NOMO-1 treated with dmso at 0.1 percent for 144 hours (cell line): ENCODE measurements at regions not wholly inside any gene's neighbourhood (a gene's known extent, or its start where the extent isn't known, plus 50 kb on each side); places are given as distances from the start of the nearest gene placed in this dataset.
"Not testable (repeated sequence)": the region's sequence is repeated elsewhere in the genome, so short reads cannot be mapped to it uniquely, and the experiment has no call there.

Experiments used
- DNase-seq: peaks from one replicate; lab custom pipeline; 2025; ENCODE audit not compliant: unreplicated experiment; lab: John Stamatoyannopoulos, UW

DNA sequence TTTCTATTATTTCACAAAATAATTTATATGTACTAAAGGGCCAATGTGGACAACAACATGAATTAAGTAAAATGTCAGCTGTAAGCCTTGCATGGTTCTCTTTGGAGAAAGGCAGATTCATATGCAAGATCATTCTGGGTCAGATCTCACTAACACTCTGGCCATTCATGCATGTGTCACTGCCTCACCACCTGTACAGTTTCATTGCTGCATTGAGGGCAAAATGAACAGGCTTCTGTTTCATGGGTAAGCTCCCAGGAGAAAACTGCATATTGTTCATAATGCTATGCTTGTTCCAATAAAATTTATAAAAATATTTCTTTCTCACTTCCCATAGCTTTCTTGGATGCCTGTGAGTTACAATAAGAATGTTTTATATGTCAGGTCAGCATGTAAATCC, 275.2 kb downstream of the ZNF248 start:
- no peak for DNase-seq

DNA sequence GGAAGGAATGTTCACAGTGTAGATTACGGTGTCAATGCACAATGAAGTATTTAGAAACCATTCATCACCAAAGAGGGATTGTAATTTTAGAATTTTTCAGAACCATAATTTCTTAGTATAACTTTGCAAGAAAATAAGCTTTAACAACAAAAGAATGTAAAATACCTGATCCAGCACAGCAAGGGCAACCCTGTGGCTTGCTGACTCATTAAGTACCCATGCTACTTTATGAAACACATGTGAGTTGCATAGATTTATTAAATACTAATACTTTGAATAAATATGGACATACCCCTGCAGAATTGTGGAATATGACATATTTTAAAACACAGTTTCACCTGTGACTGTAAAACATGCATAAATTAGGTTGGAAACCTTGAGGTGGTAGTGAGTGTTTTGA, 281.3 kb downstream of the ZNF248 start:
- no peak for DNase-seq

DNA sequence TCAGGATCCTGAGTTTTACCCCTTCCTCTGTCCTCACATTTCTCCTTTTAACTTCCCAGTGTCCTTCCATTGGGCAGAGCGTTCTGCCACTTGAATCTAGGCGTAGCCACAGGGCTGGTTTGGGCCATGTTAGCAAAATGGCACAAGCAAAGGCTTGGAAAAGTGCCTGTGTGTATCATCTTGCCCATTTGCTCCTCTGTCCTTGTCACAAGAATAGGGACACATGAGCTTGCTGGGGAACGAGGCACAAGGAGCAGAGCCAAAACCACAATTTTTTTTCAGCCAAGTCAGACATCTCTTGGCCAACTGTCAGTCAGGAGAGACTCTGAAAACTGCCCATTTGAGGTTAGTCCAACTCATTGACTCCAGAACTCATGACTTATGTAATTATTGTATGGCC, 285.2 kb downstream of the ZNF248 start:
- DNase-seq, result no peak

DNA sequence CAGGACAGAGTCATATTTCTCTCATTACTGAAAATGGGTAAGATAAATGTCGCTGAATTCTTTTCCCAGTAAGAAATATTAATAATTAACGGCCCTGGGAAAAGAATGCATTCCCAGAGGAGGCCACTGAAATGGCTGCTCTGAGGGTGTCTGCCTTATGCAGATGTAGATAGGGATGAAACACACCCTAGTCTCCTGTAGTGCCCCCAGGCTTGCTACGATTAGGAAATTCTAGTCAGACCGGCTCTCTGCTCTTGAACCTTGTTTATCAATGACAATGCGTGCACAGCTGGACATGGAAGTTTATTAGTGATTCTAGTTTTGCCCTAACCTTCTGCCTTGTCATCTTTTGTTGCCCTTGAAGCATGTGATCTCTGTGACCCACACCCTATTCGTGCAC, 291.1 kb downstream of the ZNF248 start:
- no peak for DNase-seq

DNA sequence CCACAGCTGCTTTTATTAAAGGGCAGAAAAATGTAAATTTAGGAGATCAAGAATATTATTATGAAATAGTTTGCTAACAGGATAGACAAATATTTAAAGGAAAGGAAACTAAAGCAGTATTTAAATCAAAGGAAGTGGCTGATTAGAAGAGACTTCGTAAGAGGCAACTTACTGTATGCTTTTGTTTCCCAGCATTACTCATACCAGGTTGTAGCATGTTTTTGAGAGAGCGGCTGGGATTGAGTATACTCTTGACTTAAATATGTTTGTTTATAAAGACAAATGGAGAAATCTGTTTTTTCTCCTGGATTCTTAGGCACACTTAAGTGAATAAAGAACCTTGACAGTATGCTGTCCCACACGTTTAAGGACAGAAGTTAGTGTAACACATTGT, 293.7 kb downstream of the ZNF248 start:
- no peak for DNase-seq

DNA sequence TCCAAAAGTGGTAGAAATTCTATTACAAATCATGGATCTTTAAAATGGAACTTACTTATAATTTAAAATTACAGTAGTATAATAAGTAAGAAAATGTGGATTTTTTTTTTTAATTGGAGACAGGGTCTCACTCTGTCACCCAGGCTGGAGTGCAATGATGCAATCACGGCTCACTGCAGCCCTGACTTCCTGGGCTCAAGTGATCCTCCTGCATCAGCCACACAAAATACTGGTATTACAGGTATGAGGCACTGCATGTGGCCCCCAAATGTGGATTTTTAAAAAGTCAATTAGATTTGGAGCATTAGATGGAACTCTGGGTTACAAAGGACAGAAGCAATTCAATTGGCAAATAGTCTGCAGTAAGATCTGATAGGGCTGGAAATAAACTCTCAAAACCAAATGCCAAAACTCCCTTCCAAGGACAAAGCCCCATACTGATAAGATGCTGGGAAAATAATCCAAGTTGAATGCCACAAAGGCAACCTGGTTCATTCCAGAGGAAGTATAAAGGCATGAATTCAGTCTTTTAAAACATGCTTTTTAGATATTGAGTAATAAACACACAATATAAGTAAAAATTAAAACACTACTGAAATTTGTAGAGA, 294.2 kb downstream of the ZNF248 start:
- no peak for DNase-seq

DNA sequence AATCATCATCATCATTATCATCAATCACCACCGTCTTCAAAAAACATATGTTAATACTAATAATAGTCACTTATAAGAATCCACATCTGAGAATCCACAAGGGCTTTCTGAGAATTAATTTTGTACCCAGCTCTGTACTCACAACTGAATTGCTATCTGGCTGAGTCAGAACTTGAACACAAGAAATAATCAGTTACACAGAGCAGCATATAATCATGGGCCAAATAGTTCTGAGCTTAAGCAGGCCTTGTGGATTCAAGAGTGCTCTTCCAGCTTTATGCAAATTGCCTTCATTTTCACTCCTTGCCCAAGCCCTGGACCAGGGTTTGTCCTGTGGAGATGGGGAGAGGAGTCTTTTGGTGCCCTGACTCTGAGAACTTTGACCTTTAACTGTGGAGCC, 304.5 kb downstream of the ZNF248 start:
- no peak for DNase-seq

DNA sequence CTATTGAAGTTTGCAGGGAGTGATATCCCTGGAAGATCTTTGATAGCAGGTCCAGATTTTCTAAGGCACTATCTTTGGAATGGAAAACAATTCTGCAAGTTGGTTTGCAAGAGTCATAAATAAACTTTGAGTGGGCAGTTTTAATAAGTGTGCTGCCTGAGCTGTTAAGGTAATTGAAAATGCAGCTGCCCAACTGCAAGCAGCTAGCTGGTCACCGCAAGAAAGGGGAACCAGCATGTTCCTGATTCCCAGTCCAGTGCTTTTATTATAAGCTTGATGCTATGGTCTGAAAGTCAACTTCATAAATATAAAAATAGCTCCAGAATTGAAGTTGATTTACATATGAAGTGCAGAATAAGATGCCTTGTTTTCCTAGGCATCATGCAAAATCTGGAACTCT, 308.4 kb downstream of the ZNF248 start:
- no peak for DNase-seq

DNA sequence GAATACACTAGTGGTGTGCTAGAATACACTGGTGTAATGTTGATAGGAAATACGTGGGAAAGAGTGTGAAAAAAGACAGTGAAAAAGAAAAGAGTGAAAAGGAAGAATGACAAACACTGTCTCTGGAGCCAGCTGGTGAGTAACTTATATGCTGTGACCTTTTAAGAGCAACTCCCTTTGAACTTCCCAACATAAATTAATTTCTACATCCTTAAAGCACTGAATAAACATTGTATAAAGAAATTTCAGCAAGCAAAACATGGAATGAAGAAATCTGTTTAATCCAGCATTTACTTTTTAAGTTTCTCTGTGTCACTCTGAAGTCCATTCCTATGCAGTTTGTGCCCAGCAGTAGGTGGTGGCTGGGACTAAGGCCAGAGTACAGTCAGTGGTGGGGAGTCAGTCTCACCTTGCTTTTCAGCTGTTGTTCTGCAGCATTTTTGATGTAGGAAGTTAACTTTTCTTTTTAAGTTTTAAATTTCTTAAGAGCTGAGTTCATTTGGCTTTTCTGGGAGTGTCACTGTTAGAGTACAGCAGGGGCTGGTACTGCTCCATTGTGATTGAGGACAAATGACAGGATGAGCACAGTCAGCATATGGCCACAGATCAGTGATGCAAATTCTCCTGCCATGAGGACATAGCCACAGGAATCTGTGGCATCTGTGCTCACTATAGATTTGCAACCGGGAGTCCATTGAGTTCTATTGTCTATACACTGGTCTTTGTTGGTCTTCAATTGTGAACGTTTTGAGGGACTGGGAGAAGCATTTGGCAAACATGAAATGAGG, 321.8 kb downstream of the ZNF248 start:
- no peak for DNase-seq

DNA sequence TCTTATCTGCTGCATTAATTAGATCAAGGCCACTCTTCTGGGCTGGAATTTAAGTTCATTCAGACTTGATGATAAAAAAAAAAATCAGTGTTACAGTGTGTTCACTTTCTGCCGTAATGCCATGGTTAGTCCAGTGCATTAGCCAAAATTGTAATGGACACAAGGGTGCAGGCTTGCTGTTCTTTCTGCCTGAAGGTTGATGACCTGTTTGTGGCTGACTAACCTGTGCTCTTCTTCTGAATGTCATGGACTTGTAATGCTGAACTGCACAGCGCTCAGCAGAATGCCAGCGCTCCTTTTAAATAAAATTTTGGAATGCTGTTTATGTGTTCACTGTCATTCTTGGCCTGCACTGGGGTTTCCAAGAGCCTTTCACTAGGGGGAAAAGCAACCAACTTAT, 323.2 kb downstream of the ZNF248 start:
- DNase-seq, result no peak

DNA sequence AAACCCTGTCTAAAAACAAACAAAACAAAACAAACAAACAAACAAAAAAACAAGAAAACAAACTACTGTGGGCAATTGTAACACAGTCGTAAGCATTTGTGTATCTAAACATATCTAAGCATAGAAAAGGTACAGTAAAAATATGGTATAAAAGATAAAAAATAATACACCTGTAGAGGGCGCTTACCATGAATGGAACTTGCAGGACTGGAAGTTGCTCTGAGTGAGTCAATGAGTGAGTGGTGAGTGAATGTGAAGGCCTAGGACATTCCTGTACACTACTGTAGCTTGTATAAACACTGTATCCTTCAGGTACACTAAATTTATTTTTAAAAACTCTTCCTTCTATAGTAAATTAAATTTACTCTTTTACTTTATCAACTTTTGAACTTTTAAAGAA, 332.0 kb downstream of the ZNF248 start:
- DNase-seq, result not testable (repeated sequence)

DNA sequence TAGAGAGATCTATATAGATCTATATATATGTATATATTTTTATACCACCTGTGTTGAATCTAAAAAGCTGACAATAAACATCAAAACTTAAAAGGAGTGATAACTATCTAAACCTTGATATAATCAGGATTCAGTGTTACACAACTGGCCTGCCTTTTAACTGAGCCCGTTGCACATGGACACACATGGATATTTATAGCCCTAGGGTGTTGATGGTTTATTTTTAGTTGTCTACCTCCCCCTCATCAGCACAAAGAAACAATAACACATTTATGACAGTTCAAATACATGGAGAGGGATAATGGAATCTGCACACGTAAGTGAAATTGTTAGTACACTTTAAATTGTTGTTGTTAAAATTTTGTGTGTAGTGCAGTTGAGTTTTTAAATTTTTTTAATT, 336.9 kb downstream of the ZNF248 start:
- DNase-seq, result no peak

DNA sequence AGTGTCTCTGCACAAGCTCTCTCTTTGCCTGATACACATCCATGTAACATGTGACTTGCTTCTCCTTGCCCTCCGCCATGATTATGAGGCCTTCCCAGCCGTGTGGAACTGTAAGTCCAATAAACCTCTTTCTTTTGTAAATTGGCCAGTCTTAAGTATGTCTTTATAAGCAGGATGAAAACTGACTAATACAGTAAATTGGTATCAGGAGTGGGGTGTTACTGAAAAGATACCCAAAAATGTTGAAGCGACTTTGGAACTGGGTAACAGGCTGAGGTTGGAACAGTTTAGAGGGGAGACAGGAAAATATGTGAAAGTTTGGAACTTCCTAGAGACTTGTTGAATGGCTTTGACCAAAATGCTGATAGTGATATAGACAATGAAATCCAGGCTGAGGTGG, 346.9 kb downstream of the ZNF248 start:
- not testable (repeated sequence) for DNase-seq

DNA sequence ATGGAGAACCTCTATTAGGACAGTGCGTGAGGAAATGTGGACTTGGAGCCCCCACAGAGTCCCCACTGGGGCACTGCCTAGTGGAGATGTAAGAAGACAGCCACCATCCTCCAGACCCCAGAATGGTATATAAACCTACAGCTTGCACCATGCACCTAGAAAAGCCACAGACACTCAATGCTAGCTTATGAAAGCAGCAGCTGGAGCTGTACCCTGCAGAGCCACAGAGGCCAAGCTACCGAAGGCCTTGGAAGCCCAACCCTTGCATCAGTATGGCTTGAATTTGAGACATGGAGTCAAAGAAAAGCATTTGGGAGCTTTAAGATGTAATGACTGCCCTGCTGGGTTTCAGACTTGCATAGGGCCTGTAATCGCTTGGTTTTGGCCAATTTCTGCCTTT, 361.3 kb downstream of the ZNF248 start:
- DNase-seq, result no peak

DNA sequence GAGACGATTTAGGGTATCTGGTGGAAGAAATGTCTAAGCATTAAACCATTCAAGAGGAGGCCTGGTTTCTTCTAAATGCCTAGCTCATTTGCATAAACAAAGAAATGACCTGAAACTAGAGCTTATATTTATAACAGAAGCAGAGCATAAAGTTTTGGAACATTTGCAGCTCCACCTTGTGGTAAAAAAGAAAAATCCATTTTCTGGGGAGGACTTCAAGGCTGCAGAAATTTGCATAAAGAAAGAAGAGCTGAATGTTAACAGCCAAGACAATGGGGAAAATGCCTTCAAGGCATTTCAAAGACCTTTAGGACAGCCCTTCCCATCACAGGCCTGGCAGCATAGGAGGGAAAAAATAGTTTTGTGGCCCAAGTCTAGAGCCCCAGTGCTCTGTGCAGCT, 362.0 kb downstream of the ZNF248 start:
- no peak for DNase-seq

DNA sequence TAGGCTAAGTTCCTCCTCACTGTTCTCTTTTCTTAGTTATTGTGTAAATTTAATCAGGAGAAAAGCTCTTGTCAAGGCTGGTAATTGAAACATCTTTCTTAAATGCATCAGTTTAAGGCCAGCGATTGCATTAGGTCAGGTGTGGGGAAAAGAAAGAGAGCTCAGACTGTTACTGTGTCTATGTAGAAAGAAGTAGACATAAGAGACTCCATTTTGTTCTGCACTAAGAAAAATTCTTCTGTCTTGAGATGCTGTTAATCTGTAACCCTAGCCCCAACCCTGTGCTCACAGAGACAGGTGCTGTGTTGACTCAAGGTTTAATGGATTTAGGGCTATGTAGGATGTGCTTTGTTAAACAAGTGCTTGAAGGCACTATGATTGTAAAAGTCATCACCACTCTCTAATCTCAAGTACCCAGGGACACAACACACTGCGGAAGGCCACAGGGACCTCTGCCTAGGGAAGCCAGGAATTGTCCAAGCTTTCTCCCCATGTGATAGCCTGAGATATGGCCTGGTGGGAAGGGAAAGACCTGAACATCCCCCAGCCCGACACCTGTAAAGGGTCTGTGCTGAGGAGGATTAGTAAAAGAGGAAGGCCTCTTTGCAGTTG, 364.1 kb downstream of the ZNF248 start:
- not testable (repeated sequence) for DNase-seq

DNA sequence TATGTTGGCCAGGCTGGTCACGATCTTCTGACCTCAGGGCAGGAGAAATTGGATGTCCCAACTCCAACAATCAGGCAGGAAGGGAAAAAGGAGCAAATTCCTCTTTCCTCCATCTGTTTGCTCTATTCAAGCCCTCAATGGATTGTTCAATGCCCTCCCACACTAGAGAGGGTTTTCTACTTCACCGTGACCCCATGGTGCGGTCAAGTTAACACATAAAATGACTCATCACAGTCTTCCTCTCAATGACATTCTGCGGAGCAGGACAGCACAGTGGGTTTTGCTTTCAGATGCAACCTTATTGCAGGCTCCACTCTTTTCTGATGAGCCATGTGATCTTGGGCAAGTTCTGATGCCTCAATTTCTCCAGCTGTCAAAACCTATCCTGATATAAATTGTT, 364.9 kb downstream of the ANKRD30A start:
- no peak for DNase-seq

DNA sequence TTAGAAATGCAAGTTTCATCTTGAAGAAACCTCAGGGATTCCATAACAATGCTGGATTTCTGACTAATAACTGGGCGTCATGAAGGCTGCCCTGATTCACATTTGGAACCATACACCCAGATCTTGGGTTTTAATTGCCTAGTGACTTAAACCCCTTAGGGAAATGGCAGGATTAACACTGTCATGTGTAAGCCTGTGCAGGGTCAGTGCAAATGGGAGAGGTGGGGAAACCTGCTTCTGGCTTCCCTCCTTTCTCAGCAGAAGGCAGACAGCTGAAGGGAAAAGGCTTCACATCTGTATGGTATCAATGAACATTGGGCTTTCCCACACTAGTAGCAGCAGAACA, 364.2 kb downstream of the ANKRD30A start:
- no peak for DNase-seq

DNA sequence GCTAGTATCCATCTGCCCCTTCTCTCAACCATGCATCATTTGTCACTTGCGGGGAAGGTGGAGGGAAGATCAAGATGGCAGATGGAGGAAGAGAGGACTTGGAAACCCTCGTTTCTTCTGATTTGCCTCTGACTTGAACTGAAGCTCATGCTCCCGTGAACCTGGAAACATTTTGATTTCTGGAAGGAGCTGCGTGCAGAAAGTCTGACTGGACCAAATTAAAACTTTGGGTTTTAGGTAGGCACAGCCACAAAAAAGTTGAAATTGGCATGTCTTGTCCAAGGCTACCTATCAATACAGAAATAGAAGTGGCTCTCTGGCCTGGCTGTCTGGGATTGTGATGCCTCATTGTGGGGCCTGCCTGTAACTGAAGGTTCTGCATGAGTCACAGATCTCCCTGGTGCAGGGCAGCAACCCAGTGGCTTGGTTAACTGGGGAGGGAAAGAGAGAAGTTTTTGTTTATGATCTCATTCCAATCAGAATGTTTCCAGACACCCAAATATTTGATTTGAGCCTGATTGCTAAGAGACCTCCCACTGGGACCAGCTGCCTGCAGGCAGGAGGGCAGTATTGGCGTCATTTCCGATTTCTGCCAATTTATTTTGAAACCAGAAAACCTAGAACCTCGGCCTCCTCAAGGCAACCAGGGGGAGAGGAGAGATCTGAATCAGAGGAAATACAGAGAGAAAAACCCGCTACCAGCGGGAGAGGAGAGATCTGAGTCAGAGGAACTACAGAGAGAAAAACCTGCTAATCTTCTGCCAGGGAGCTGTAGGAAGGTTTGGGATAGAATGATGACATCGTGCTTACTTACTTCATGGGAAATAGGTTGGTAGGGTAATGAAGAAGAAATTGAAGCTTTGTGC, 363.6 kb downstream of the ANKRD30A start:
- DNase-seq, result no peak

DNA sequence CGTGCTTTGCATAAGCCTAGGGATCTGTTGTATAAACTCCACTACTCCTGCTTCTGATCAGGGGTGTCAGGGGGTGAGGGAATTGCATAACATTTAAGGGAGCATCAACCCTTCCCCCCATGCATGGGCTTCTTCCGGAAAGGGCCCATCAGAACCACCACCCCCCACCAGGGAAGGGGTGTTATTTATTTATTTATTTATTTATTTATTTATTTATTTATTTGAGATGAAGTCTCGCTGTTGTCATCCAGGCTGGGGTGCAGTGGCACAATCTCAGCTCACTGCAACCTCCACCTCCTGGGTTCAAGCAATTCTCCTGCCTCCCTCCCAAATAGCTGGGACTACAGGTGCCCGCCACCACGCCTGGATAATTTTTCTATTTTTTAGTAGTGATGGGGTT, 355.2 kb downstream of the ANKRD30A start:
- DNase-seq, result not testable (repeated sequence)

DNA sequence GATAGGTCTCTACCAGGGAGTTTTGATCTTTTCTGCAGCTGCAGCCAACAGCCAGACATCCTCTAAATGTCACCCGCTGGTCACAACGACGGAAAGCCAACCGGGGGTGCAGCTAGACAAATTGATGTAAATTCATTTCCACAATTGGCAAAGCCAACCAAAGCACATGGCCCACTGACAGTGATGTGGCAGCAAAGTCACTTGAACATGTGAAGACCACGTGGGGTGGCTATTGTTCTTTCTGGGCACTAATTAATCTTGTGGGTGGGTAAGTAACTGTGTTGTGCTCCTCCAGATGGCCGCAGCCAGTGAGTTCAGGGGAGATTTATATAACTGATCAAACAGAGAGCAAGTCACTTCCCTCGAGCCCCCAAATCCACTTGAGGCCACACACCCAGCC, 354.1 kb downstream of the ANKRD30A start:
- no peak for DNase-seq

DNA sequence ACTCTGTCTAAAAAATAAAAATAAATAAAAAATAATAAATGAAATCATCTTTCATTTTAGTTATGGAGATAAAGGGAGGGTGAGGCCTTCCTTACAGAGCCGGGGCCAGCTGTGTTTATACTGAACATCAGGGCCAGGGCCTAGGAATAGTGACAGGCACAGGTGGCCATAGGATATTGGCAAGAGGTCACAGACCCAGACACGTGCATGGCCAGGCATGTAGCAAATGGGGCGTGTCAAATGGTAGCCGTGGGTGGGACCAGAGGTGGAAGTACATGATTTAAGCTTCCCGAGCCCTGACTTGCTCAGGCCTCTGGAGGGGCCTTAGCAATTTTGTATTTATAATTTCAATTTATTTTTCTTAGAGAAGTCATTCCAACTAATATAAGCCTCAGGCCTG, 353.0 kb downstream of the ANKRD30A start:
- no peak for DNase-seq
